ENCODE measurements at regions not wholly inside any gene's neighbourhood (a gene's known extent, or its start where the extent isn't known, plus 50 kb on each side); places are given as distances from the start of the nearest gene placed in this dataset.

- DNase-seq (ENCODE audit: low spot score): peak; percentile 43
- TF ChIP-seq, protein P1, sequence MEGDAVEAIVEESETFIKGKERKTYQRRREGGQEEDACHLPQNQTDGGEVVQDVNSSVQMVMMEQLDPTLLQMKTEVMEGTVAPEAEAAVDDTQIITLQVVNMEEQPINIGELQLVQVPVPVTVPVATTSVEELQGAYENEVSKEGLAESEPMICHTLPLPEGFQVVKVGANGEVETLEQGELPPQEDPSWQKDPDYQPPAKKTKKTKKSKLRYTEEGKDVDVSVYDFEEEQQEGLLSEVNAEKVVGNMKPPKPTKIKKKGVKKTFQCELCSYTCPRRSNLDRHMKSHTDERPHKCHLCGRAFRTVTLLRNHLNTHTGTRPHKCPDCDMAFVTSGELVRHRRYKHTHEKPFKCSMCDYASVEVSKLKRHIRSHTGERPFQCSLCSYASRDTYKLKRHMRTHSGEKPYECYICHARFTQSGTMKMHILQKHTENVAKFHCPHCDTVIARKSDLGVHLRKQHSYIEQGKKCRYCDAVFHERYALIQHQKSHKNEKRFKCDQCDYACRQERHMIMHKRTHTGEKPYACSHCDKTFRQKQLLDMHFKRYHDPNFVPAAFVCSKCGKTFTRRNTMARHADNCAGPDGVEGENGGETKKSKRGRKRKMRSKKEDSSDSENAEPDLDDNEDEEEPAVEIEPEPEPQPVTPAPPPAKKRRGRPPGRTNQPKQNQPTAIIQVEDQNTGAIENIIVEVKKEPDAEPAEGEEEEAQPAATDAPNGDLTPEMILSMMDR (IDR thresholded peaks at IDR 0.05; ENCODE audit: extremely low read depth, missing control alignments): no peak
Observed at GRCh38 chr12:116361414-116362223, 84.1 kb upstream of the MED13L start.

GRCh38 chr12:116365114-116365513, 87.6 kb upstream of the MED13L start:
- TF ChIP-seq, protein P1 (IDR thresholded peaks at IDR 0.05; ENCODE audit: extremely low read depth, missing control alignments): no peak

DNA sequence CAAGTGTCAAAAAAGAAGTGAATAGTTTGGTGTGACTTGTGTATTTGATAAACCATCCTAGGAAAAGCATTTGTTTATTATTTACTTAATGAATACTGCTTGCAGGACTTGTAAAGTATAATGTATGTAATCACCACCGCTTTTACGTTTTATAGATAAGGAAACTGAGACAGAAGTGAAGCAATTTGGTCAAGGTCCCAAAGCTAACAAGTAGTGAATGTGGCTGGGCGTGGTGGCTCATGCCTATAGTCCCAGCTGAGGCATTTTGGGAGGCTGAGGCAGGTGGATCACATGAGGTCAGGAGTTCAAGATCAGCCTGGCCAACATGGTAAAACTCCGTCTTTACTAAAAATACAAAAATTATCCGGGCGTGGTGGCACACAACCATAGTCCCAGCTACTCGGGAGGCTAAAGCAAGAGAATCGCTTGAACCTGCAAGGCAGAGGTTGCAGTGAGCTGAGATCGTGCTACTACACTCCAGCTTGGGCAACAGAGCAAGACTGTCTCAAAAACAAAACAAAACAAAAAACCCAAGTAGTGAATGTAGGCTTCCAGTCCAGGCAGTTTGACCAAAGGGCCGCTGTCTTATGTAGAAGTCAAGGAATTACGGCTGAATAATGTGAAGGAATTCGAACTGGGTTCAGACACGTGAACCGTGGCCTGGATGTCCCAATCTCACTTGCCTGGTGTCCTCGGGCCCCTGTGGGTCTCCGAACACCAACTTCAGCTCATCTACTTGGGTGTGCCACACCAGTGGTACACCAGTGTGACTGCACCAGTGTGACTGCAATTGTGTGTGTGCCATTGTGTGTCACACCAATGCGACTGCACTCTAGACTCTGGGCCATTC, 88.3 kb upstream of the MED13L start:
- DNase-seq (ENCODE audit: low spot score): no peak
- TF ChIP-seq, protein P1 (IDR thresholded peaks at IDR 0.05; ENCODE audit: extremely low read depth, missing control alignments): no peak

More at GRCh38 chr12:116365114-116365513, 87.6 kb upstream of the MED13L start:
- DNase-seq (ENCODE audit: low spot score): no peak

GRCh38 chr12:116366456-116366776, 88.9 kb upstream of the MED13L start:
- TF ChIP-seq, protein P1 (IDR thresholded peaks at IDR 0.05; ENCODE audit: extremely low read depth, missing control alignments): no peak
- no peak for DNase-seq (ENCODE audit: low spot score)

GRCh38 chr12:116366824-116367223, 89.3 kb upstream of the MED13L start:
- DNase-seq (ENCODE audit: low spot score): no peak
- TF ChIP-seq, protein P1 (IDR thresholded peaks at IDR 0.05; ENCODE audit: extremely low read depth, missing control alignments): no peak

DNA sequence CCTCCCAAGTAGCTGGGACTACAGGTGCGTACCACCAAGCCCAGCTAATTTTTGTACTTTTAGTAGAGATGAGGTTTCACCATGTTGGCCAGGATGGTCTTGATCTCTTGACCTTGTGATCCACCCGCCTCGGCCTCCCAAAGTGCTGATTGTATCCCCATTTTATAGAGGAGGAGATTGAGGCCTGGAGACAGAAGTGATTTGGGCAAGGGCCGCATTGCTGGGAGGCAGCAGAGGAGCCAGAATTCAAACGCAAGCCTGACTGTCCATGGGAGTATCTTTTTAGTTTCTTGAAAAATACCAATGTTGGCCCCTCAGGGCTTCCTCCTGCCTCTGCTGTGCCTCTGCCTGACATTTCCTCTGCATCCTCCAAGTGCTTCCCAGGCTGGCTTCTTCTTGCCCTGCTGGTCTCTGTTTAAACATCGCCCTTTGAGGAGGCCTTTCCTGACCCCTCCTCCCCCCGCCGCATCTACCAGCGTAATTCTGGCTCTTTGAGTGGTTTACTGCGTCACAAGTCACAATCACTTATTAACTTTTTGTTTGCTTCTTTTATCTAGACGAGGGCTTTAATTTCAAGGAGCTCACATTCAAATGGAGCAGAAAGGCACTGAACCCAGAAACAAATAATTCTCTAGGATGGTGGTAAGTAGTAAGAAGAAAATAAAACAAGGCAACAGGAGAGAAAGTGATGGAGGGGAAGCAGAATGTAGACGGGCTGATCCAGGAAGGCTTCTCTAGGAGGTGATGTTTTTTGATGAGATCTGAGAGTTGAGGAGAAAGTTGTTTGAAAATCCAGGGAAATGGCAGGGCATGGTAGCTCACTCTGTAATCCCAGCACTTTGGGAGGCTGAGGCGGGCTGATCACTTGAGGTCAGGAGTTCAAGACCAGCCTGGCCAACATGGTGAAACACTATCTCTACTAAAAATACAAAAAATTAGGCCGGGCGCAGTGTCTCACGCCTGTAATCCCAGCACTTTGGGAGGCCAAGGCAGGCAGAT, 91.0 kb upstream of the MED13L start:
- no peak for DNase-seq (ENCODE audit: low spot score)
- TF ChIP-seq, protein P1 (IDR thresholded peaks at IDR 0.05; ENCODE audit: extremely low read depth, missing control alignments): no peak
